Mucosa of gallbladder (tissue), 1 donor: ENCODE measurements at regions not wholly inside any gene's neighbourhood (a gene's known extent, or its start where the extent isn't known, plus 50 kb on each side); places are given as distances from the start of the nearest gene placed in this dataset.

ENCODE experiments used
- DNase-seq: peaks from one replicate; pipeline ENCODE4 v3.0.0-alpha.2; 2020; ENCODE audit warnings: low spot score
- donor health status: DM: no; HTN: no; CAD: no.

DNA sequence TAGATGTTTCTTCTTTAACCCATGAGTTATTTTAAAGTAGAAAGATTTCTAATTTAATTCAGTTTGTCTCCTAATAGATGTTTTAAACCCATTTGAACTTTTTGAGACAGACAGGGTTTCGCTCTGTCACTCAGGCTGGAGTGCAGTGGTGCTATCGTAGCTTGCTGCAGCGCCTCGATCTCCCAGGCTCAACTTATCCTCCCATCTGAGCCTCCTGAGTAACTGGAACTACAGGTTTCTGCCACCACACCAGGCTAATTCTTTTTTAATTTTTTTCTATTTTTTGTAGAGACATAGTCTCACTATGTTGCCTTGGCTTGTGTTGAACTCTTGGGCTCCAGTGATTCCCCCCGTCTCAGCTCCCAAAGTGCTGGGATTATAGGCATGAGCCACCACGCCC, 53.0 kb upstream of the RAB18 start:
- DNase-seq: no peak

DNA sequence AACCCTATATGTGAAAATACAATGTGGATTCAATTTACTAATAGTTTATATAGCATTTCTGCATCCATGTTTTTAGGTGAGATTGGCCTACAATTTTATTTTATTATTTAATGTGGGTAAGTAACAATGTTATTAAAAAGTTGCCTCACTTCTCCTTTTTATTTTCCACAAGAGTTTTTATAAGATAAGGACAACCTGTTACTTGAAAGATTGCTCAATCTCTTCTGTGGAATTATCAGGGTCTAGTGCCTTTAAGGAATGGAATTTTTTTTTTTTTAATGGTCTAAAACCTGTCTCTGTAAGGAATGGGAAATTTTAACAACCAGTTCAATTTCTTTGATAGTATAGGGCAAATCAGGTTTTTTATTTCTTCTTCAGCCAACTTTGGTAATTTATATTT, 53.9 kb upstream of the RAB18 start:
- DNase-seq: no peak

- no peak for DNase-seq
Observed at GRCh38 chr10:27449571-27449970, 54.5 kb upstream of the RAB18 start.

GRCh38 chr10:27448921-27449320, 55.2 kb upstream of the RAB18 start:
- DNase-seq: no peak

- DNase-seq: no peak
Observed at GRCh38 chr10:27447540-27447939, 56.6 kb upstream of the RAB18 start.

DNA sequence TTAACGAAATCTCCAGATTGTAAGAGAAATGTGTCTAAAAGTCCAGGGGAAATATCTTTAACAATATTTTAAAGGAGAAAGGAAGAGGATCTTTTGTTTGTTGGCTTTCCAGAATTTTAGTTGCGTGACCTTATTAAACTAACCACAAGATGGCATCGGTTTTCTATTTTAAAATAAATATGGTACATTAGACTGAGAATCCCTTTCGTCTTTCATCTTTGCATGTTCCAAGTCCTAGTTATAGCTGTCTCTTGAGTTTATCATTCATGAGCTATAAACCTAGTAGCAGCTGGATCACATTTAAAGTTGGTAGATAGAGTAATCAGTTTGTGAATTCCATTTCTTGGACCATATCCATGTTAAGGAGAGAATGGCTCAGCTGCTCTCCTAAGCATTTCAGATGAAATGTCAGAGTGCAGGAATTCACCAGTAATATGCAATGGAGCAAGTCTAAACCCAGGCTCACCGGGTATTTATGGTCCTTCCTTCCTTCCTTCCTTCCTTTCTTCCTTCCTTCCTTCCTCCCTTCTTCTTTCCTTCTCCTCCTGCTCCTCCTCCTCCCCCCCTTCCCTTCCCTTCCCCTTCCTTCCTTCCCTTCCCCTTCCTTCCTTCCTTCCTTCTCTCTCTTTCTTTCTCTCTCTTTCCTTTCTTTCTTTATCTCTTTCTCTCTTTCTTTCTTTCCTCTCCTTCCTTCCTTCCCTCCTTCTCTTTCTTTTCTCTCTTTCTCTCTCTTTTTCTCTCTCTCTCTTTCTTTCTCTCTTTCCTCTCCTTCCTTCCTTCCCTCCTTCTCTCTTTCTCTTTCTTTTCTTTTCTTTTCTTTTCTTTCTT, 57.8 kb upstream of the RAB18 start:
- DNase-seq: no peak

GRCh38 chr10:27445070-27445469, 59.0 kb upstream of the RAB18 start:
- DNase-seq: no peak

DNA sequence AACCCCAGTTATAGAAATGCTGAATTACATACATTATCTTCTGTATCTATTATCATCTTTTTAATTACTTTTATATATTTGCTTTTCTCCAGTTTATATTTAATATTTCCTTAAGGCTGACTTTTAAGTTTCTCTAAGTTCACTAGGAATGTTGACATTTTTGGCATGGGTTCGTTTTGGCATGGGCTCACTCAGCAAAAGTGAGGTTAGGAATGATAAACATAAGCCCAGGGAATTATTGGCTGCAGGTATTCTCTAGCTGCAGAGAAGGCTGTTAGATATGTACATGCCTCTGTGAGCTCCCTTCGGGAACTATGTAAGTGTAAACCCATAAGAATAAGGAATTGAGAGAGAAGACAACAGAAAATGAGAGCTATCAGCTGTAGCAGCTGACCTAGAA, 63.6 kb upstream of the RAB18 start:
- DNase-seq: no peak

DNA sequence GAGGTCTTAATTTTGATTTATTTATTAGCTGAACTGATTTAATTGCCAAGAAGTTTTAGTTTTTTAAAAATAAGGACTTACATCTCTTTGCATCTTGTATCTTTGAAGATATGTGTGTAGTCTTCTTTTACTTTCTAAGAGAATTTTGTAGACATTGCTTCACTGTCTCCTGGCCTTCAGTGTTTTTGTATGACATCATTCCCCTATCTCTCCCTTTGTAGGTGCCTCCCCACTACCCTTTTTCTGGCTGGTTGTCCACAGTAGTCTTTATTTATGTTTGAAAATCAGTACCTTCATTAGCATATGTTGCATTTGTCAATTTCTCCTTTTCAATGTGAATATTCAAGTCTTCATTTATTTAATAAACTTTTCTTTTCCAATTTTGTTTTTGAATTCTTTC, 64.1 kb upstream of the RAB18 start:
- DNase-seq: no peak

DNA sequence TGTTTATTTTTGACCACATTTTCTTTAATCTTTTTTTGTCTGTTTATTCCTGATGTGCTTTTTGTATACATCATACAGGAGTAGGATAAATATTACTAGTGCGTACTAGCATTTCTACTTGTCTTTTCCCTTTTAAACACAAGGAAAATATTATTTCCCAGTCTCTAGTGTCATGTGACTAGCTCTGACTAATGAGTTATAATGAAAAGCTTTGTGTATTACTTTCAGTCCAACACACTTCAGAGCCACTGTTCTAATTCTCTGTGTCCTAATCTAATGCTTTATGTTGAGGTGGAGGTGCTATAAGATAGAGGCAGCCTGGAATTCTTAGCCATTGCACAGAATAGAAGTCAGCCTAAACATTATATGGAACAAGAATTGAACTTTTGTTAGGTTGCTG, 65.0 kb upstream of the RAB18 start:
- DNase-seq: no peak

DNA sequence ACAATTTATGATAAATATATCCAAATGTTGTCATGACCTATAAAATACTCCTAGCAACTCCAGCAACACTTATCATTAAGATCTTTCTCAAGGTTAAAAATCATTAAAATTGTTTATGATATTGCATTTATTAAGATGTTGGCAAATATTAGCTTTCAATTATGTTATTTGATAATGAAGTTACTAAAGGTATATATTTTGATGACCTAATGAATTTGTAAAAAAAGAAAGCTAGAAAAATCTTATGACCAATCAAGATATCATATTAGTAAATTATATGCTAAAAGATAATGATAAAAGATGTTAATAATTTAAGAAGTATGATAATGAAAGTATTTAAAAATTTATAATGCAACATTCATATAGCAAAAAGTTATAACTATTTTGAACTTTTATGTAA, 66.3 kb upstream of the RAB18 start:
- no peak for DNase-seq

GRCh38 chr10:27436710-27437109, 67.4 kb upstream of the RAB18 start:
- no peak for DNase-seq

- DNase-seq: no peak
Observed at GRCh38 chr10:27433976-27434375, 70.1 kb upstream of the RAB18 start.

DNA sequence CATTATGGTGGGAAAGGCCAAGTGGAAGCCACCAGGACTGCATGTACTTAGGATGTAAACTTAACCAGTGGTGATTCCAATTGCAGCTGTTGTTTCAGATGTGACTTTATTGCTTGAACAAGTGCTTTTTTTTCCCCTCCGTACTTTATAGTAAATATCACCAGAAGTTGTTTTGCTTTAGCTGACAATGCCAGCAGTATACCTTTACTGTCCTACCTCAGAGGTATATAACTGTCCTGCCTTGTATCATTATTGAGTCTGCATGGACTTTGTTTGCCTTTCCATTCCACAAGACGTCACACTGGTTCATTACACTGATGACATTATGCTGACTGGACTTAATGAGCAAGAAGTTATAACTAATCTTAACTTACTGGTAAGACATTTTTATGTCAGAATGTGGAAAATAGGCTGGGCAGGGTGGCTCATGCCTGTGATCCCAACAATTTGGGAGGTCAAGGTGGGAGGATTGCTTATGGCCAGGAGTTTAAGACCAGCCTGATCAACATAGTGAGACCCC, 77.1 kb upstream of the RAB18 start:
- DNase-seq: no peak

DNA sequence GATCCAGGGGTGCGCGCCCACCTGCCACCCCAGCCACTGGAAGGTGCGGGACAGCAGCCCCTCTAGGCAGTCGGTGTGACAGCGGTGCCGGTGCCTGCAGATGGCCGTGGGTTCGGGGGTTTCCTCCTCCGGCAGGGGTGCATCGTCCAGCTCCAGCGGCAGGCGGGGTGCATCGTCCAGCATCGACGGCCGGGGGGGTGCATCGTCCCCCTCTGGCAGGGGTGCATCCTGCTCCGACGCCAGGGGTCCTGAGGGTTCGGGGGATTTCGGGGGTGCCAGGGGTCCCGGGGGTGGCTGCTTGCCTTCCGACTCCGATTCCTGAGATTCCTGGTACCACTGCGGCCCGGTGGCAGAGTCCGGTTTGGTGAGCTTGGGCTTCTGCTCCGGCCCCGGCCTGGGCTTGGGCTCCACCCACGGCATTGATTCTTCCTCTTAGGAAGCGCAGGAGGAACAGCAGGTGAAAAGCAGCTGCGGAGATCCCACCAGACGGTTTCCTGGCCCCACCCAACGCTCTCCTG, 90.2 kb upstream of the RAB18 start:
- no peak for DNase-seq

DNA sequence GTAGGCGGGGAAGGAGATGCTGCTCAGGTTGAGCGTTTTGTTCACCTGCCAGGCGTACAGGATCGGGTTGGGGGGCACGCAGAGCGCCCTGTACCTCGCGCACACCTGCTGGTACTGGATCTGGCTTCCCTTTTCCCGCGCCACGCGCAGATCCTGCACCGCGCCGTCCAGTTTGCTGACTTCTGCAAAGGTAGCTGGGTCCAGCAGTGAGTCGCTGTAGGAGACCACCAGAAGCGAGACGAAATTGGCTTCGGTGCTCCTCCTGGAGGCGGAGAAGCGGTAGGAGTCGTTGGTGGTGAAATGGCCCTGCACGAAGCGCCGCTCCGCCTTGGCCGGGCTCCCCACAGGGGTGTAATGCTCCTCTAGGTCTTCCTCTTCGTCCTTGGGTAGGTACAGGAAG, 90.7 kb upstream of the RAB18 start:
- no peak for DNase-seq

DNA sequence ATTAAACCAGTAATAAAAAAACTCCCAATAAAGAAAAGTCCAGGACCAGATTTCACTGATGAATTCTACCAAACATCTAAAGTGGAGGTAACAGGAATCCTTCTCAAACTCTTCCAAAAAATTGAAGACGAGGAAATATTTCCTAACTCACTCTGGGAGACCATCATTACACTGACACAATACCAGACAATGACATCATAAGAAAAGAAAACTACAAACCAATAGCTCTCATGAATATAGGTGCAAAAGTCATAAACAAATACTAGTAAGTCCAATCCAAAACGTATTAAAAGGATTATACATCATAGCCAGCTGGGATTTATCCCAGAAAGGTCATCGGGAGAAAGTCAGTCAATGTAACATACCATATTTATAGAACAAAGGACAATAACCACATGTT, 94.0 kb upstream of the RAB18 start:
- DNase-seq: no peak

DNA sequence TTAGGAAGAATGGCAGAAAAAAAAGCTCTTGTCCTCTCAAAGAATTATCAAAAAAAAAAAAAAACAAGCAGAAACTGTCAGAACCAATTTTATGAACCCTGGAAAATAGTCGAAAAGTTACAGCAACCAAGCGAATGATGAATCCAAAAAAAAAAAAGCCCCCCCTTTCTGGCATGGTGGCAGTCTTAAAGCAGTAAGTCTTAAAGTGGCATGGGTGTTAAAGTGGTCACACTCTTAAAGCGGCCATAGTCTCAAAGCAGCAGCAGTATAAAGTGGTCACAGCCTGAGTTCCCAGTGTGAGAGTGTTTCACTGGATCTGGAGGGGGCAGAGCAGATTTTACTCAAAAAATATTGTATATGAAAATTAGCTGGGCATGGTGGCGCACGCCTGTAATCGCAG, 96.8 kb upstream of the RAB18 start:
- DNase-seq: no peak

GRCh38 chr10:27399871-27400270, 104.2 kb upstream of the RAB18 start:
- no peak for DNase-seq

- DNase-seq: no peak
Observed at GRCh38 chr10:27393961-27394360, 110.1 kb upstream of the RAB18 start.

DNA sequence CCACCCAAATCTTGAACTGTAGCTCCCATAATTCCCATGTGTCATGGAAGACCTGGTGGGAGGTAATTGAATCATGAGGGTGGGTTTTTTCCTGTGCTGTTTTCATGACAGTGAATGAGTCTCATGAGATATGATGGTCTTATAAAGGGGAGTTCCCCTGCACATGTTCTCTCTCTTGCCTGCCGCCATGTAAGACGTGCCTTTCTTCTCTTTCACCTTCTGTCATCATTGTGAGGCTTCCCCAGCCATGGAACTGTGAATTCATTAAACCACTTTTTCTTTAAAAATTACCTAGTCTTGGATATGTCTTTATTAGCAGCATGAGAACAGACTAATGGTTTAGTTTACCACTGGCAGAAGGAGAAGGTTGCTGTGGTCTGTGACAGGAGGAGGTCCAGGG, 111.5 kb upstream of the RAB18 start:
- no peak for DNase-seq

GRCh38 chr10:27391916-27392315, 112.2 kb upstream of the RAB18 start:
- DNase-seq: no peak

DNA sequence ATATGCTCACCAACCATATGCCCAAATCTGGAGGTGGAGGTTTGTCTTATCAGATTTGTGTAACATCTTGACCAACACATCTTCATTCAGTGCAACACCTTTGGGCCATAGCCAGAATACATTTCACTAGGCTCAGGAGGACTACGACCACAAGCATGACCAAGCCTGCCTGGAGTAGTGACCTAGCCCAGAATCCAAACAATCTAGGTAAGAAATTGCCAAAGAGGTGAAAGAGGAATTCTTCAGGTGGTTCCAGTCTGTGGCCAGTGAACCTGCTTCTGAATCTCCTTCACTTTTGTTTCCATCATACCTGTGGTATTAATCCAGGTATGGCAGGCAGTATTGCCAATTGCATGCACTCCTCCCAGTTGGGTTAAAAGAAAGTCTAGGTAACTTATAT, 112.8 kb upstream of the RAB18 start:
- no peak for DNase-seq

DNA sequence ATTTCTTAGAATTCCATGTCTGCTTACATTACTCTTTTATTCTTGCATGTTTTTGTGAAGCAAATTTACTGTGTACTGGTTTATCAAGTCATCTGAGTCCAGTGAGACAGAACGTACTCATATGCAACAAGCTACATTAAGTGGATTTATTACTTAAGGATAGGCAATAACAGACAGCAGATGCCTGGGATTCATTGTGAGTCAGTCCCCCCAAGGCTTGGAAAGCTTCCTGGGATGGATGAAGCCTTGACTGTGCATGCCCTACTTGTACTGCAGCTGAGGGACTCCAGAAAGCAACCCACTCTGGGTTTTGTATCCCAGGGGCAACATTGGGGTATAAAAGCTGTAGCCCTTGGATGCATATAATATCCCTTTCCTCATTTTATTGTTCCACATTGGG, 113.4 kb upstream of the RAB18 start:
- no peak for DNase-seq
